Endodermal cell (in vitro differentiated cells): ENCODE measurements at regions not wholly inside any gene's neighbourhood (a gene's known extent, or its start where the extent isn't known, plus 50 kb on each side); places are given as distances from the start of the nearest gene placed in this dataset.

Experiments
- DNase-seq: peaks from one replicate; pipeline ENCODE4 v3.0.0-alpha.2; 2017
- H3K27ac ChIP-seq: 2 replicates; pipeline ENCODE4 v1.5.1; 2013; ENCODE audit warnings: mild to moderate bottlenecking, low read depth, low read length, moderate library complexity
- H3K27me3 ChIP-seq: 2 replicates; pipeline ENCODE4 v1.6.1; 2013; ENCODE audit warnings: mild to moderate bottlenecking, low read length, moderate library complexity; ENCODE audit not compliant: insufficient read depth, control insufficient read depth, poor library complexity, severe bottlenecking
- H3K36me3 ChIP-seq: 2 replicates; pipeline ENCODE4 v1.7.0; 2013; ENCODE audit warnings: mild to moderate bottlenecking, low read length, moderate library complexity; ENCODE audit not compliant: control insufficient read depth, insufficient read depth
- H3K4me1 ChIP-seq: one replicate; pipeline ENCODE4 v1.7.0; 2013; ENCODE audit warnings: low read length; ENCODE audit not compliant: control insufficient read depth, insufficient read depth
- H3K4me3 ChIP-seq: 2 replicates; pipeline ENCODE4 v1.5.1; 2013; ENCODE audit warnings: mild to moderate bottlenecking, low read length, moderate library complexity
- H3K9ac ChIP-seq: 2 replicates; pipeline ENCODE4 v1.6.1; 2013; ENCODE audit warnings: mild to moderate bottlenecking, low read length, moderate library complexity; ENCODE audit not compliant: poor library complexity, severe bottlenecking; ENCODE audit errors: extremely low read depth
- H3K9me3 ChIP-seq: 2 replicates; pipeline ENCODE4 v1.6.1; 2013; ENCODE audit warnings: mild to moderate bottlenecking, low read length, moderate library complexity; ENCODE audit not compliant: control insufficient read depth
- H3K27ac Mint-ChIP-seq: 2 replicates; pipeline ENCODE4 v1.8.0; 2020; ENCODE audit warnings: mixed read lengths
- H3K27me3 Mint-ChIP-seq: 2 replicates; pipeline ENCODE4 v1.8.0; 2021; ENCODE audit warnings: mild to moderate bottlenecking, mixed read lengths; ENCODE audit not compliant: insufficient read depth
- H3K36me3 Mint-ChIP-seq: 2 replicates; pipeline ENCODE4 v1.8.0; 2020; ENCODE audit warnings: low read depth, mixed read lengths
- H3K4me1 Mint-ChIP-seq: 2 replicates; pipeline ENCODE4 v1.8.0; 2020; ENCODE audit warnings: mixed read lengths
- H3K4me3 Mint-ChIP-seq: 2 replicates; pipeline ENCODE4 v1.8.0; 2020; ENCODE audit warnings: mild to moderate bottlenecking, moderate library complexity, mixed read lengths
- H3K9me3 Mint-ChIP-seq: 2 replicates; pipeline ENCODE4 v1.8.0; 2020; ENCODE audit warnings: mild to moderate bottlenecking, mixed read lengths
- CTCF ChIP-seq: fragments of 200-600 bp; sonication (generic); conservative IDR thresholded peaks from 2 replicates; pipeline ENCODE4 v1.5.0; 2021; ENCODE audit warnings: antibody characterized with exemption, mild to moderate bottlenecking
- WGBS, 2 experiments: methylation state at CpG; one replicate each; pipeline versions ENCODE4 v1.1.5 to v1.1.7; 2013; ENCODE audit warnings: missing lambda C conversion rate in 2 of 2, mixed read lengths in 1 of 2; ENCODE audit not compliant: insufficient coverage in 1 of 2, insufficient read length in 1 of 2; 5-methylcytosine and 5-hydroxymethylcytosine counted together

- no peak overlapping the region for H3K27ac Mint-ChIP-seq
- TF ChIP-seq CTCF = no peak
- WGBS, 2 experiments = 92 to 100% methylated on average over 1 to 2 of the region's 2 CpGs
These were observed 465.4 kb upstream of the PBX1 start for GRCh38 chr1:164093543-164093942.

DNA sequence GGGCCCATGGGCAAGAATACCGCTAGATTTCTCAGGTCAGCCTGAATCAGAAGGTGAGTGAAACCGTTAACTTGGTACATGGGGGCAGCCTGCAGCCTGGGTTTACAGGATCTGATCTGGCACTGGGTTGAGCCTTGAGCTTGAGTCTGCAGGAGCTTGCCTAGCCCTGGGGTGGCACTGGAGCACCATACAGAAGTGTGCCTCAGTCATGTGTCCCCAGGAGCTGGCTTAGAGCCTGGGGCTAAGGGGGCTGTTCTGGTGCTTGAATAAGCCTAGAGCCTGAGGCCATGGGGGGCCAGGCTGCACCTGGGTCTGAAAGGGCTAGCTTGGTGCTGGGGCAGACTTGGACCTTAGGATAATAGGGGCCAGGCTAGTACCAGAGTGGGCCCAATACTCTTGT lies 457.2 kb upstream of the PBX1 start:
- H3K4me3 Mint-ChIP-seq = no peak overlapping the region
- Histone ChIP-seq H3K4me3 (no peak overlapping the region), H3K9ac (no peak overlapping the region), H3K36me3 (no peaks in the 10 kb centered on the region), H3K4me1 (no peaks in the 10 kb centered on the region), H3K9me3 (no peaks in the 10 kb centered on the region), H3K27me3 (no peaks in the 10 kb centered on the region), H3K27ac (no peak overlapping the region)
- no peaks in the 10 kb centered on the region for H3K27me3 Mint-ChIP-seq
- WGBS, 2 experiments = 87 to 100% methylated on average over 1 to 2 of the region's 2 CpGs
- H3K27ac Mint-ChIP-seq = no peak overlapping the region
- TF ChIP-seq CTCF = no peak
- H3K36me3 Mint-ChIP-seq = no peaks in the 10 kb centered on the region
- H3K4me1 Mint-ChIP-seq = no peaks in the 10 kb centered on the region
- DNase-seq = no peak
- no peaks in the 10 kb centered on the region for H3K9me3 Mint-ChIP-seq

More at GRCh38 chr1:164093543-164093942, 465.4 kb upstream of the PBX1 start:
- no peaks in the 10 kb centered on the region for H3K4me1 Mint-ChIP-seq
- Histone ChIP-seq H3K4me3 (no peak overlapping the region), H3K27ac (no peak overlapping the region), H3K9ac (no peak overlapping the region), H3K9me3 (peaks cover 18% of the 10 kb centered on the region), H3K27me3 (no peaks in the 10 kb centered on the region), H3K4me1 (no peaks in the 10 kb centered on the region), H3K36me3 (no peaks in the 10 kb centered on the region)
- DNase-seq = no peak
- no peaks in the 10 kb centered on the region for H3K27me3 Mint-ChIP-seq
- H3K4me3 Mint-ChIP-seq = no peak overlapping the region
- peaks cover 34% of the 10 kb centered on the region for H3K9me3 Mint-ChIP-seq
- H3K36me3 Mint-ChIP-seq = peaks cover 10% of the 10 kb centered on the region

GRCh38 chr1:164131949-164132348 lies 427.0 kb upstream of the PBX1 start:
- Histone ChIP-seq H3K4me1 (no peaks in the 10 kb centered on the region), H3K9me3 (peaks cover 8% of the 10 kb centered on the region), H3K4me3 (no peak overlapping the region), H3K9ac (no peak overlapping the region), H3K36me3 (no peaks in the 10 kb centered on the region), H3K27ac (no peak overlapping the region), H3K27me3 (no peaks in the 10 kb centered on the region)
- Mint-ChIP-seq H3K9me3 (peaks cover 10% of the 10 kb centered on the region), H3K4me3 (no peak overlapping the region), H3K36me3 (no peaks in the 10 kb centered on the region), H3K27me3 (no peaks in the 10 kb centered on the region), H3K4me1 (no peaks in the 10 kb centered on the region), H3K27ac (no peak overlapping the region)
- 78% methylated on average over 1 of the region's 1 CpG; no CpG with 5 or more reads in 1 of the 2 experiments for WGBS, 2 experiments
- no peak for TF ChIP-seq CTCF
- DNase-seq = no peak
